Amygdala (tissue), 56 donors: ENCODE measurements at regions not wholly inside any gene's neighbourhood (a gene's known extent, or its start where the extent isn't known, plus 50 kb on each side); places are given as distances from the start of the nearest gene placed in this dataset.

ENCODE experiments used
- DNase-seq, 56 donors: peaks; one replicate each; lab custom pipeline; 2025; lab: John Stamatoyannopoulos, UW

DNA sequence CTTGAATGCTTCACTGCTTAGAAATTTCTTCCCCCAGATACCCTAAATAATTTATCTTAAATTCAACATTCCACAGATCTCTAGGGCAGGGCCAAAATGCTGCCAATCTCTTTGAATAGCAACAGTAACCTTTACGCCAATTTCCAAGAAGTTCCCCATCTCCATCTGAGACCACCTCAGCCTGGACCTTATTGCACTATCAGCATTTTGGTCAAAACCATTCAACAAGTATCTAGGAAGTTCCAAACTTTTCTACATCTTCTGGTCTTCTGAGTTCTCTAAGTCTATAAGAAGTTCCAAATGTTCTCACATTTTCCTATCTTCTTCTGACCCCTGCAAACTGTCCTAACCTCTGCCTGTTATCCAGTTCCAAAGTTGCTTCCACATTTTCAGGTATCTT lies 1306.9 kb upstream of the SORCS1 start:
- no peak for DNase-seq

DNA sequence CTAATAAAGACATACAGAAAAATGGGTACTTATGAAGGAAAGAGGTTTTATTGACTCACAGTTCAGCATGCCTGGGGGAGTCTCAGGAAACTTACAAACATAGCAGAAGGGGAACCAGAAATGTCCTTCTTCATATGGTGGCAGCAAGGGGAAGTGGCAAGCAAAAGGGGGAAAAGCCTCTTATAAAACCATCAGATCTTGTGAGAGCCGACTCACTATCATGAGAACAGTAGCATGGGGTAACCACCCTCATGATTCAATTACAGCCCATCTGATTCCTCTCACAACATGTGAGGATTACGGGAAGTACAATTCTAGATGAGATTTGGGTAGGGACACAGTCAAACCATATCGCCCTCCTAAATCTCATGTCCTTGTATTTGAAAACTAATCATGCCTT lies 1305.4 kb upstream of the SORCS1 start:
- DNase-seq, result no peak

GRCh38 chr10:108465871-108466641 lies 1301.5 kb upstream of the SORCS1 start:
- DNase-seq, result peak in 10 of 56 donors; percentile 2 to 64 (median 18)

DNA sequence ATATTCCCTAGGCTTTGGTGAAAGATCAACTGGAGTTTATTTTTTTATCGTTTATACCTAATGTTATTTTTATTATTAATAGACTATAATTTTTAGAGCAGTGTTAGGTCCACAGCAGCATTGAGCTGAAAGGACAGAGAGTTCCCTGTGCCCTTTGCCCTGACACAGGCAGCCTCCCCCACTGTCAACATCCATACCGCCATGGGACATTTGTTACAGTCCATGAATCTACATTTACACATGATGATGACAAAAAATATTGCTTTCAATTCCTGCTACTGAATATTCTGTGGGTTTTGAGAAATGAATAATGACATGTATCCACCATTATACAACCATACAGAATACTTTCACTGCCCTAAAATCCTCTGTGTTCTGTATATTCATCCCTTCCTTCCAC lies 1297.5 kb upstream of the SORCS1 start:
- no peak for DNase-seq

DNA sequence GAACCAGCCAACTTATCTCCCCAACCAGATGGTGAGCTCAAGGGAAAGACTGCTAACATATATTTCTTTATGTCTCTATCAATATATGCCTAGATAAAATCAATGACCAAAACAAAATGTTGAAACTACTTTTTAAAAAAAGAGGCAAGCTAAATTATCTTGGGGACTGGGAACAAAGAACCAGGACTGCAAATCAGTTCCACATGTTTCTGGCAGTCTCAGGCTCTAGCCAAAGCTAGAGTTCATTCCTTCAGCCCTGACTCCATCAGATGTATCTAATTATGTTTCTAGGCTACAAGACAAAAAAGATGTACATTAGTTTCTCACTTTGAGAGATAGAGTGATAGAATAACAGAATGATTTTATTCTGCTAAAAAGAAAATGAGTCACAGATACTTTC lies 1290.3 kb upstream of the SORCS1 start:
- DNase-seq, result no peak

GRCh38 chr10:108454224-108454623 lies 1289.7 kb upstream of the SORCS1 start:
- DNase-seq, result no peak

GRCh38 chr10:108453166-108453565 lies 1288.7 kb upstream of the SORCS1 start:
- DNase-seq, result no peak

GRCh38 chr10:108452533-108452932 lies 1288.0 kb upstream of the SORCS1 start:
- DNase-seq, result no peak

- DNase-seq, result no peak
These were observed 1285.8 kb upstream of the SORCS1 start for GRCh38 chr10:108450280-108450679.

GRCh38 chr10:108445746-108446145 lies 1281.2 kb upstream of the SORCS1 start:
- DNase-seq, result no peak

- DNase-seq, result no peak
These were observed 1279.1 kb upstream of the SORCS1 start for GRCh38 chr10:108443636-108444035.

GRCh38 chr10:108439397-108439796 lies 1274.9 kb upstream of the SORCS1 start:
- peak in 2 of 56 donors; percentile 1 to 4 for DNase-seq

DNA sequence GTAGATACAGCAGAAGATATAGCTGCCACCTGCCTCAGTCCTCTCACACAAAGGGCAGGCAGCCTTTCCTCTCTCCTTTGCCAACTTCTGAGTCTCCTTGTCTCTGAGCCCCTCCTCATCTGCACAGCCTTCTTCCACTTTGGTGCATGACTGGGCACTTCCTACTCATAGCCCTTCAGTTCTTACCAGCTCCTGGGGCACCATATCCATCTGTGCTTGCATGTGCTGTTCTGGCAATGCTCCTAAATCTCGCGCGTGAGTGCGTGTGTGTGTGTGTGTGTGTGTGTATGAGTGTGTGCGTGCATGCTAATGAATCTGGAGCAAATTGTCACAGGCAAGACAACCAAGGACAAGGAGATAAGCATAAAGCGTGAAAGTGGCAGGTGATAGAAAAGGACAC lies 1271.6 kb upstream of the SORCS1 start:
- DNase-seq, result no peak

DNA sequence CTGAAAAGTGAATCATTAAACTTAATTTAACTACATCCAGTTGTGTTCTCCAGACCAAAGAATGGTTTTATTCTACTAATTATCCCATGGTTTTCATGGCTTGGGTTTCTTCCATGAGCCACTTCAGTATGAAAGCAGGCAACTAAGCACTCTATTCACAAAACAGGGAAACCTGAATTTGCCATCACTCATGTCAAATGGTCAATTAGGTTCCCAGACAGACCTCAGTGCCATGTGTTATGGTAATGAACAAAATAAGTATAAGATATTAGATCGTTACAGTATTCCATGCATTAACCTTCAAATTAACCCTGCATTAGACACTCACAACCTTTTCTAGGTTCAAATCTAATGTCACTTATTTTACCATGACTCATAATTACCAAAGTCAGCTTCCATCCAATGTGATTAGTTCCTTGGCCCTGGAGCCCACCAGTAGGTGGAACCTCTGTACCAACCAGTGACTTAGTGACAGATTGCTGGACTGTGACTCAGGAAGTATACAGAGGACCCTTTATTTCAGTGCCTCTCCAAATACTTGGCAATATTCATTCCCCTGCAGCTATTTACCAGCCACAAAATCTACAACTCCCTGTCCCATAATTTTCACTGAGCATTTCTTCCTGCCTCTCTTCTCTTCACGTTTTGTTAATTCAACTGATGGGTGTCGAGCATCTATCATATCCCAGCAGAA lies 1270.2 kb upstream of the SORCS1 start:
- DNase-seq, result no peak

DNA sequence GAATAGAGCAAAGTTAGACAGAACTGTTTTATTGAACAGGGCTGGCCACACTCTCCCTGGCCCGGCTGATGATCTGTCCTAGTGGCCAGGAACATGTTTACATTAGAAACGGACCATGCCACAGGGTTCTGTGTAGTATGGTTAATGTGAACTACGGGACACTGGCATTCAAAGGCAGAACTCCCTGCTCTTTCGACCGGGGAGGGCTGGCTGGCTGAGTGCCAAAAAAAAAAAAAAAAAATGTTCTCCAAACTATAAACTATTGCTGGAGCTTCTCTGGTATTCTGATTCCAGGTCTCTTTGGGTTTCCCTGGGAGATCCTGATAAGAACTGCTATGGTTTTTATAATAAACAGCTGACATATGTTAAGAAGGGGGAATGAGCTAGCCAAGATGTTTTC lies 1262.6 kb upstream of the SORCS1 start:
- DNase-seq, result no peak

DNA sequence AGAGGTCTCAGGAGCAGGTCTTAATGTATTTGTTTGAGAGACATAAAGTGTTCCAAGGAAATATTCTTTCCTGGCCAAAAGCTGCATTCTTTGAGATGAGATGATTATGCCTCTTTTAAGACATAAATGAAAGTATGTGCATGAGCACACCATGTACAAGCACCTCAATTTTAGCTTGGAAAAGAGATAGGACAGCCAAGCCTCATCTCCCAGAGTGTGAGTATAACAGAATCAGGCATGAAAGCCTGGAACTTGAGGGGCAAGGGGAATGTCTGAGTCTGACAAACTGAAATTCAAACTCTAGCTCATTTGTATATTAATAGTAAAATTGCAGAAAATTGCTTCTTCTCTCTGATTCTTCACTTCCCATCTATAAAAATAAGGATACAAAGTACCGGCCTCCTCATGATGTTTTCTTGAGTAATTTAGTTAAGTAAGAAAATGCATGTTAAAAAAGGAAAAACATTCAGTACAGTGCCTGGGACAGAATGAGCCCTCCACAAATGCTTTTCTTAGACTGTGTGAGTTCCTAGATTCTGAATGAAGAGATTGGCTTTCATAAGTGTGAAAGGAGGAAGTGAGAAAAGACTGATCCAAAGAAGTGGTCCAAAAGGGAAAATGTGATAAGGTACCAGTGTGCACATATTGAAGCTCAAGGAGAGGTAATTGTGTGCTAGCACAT lies 1260.9 kb upstream of the SORCS1 start:
- no peak for DNase-seq

DNA sequence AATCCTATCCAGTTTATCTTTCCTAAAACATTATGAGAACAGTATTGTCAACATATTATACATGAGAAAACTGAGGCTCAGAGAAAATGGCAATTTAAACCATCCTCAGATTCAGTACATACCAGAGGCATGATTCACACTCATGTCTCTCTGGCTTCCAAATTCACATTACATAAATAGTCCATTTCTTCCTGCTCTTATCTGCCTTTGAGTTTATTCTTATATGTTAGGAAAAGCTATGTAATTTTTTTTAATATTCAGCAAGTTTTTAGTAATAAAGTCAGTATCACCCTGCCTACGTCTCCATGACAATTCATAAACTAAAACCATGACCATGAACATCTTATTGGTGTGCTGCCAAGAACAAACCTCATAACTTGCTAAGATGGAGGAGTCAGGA lies 1260.2 kb upstream of the SORCS1 start:
- DNase-seq, result no peak

DNA sequence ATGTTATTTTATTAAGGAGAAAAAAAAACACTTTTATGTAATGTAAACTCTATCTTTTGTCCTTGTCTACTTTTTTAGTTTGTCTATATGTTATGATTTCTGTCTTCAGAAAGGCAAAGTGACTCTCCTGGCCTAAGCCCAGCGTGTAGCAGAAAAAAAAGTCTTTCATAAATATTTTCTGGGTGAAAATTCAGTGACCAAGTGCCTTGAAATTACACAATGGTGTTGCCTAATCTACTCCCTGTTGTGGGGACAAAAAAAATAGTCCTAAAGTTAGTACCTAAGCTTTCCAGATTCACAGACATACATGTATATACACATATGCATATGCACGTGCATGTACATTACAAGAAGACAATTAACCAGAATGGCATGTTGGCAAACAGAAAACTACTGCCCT lies 1257.8 kb upstream of the SORCS1 start:
- no peak for DNase-seq

GRCh38 chr10:108421266-108421665 lies 1256.8 kb upstream of the SORCS1 start:
- no peak for DNase-seq

GRCh38 chr10:108413954-108414353 lies 1249.4 kb upstream of the SORCS1 start:
- DNase-seq, result no peak

DNA sequence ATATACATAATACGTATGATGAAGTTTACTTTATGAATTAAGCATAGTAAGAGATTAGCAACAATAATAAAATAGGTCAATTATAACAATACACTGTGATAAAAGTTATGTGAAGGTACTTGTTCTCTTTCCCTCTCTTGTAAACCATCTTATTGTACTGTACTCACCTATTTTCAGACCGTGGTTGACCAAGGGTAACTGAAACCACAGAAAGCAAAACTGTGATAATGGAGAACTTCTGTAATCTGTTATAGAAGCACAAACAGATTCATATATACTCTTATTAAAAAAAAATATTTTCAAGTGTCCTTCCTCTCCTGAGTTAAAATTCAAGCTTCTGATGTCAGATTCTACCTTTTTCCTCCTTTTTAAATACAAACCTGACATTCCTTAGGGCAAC lies 1247.8 kb upstream of the SORCS1 start:
- no peak for DNase-seq

GRCh38 chr10:108411894-108412293 lies 1247.4 kb upstream of the SORCS1 start:
- DNase-seq, result no peak
